ENCODE measurements at regions not wholly inside any gene's neighbourhood (a gene's known extent, or its start where the extent isn't known, plus 50 kb on each side); places are given as distances from the start of the nearest gene placed in this dataset.

DNA sequence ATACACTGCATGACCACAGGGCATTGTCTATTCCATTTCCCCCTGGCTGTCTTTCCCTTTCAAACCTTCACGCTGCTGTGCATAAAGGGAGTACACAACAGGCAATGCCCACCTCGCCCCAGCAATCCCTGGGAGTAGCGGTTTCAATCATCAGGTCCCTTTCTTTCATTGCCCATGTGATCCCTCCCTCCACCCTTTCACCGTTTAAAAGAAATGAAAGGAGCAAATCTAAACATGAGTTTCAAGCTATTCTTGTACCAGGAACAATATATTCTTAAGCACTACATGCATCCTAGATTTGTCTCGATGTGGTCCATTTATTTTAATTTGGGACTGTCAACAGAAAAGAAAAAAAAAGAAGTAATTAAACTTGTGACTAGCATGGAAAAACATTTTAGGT, 123.4 kb upstream of the ARGLU1 start:
- Histone ChIP-seq H3K4me3 (replicated peaks in 1 of 3; ENCODE audit: insufficient read depth in 1 of 3, low read depth in 1 of 3, low read length in 3 of 3) (no peak overlapping the region), H3K4me1 (ENCODE audit: control insufficient read depth, extremely low read depth, insufficient read depth, low read length) (peaks cover 4% of the 10 kb centered on the region), H3K79me2 (ENCODE audit: control insufficient read depth, insufficient read depth, low read length) (no peaks in the 10 kb centered on the region), H4K20me1 (replicated peaks; ENCODE audit: control insufficient read depth, extremely low read depth, insufficient read depth, low read length) (no peaks in the 10 kb centered on the region), H3K9me1 (replicated peaks; ENCODE audit: control insufficient read depth, extremely low read depth, insufficient read depth, low read length) (no peaks in the 10 kb centered on the region), H3K27me3 (ENCODE audit: control insufficient read depth in 2 of 2, insufficient read depth in 2 of 2, low read length in 2 of 2) (no peaks in the 10 kb centered on the region), H3K9ac (replicated peaks; ENCODE audit: extremely low read depth, insufficient read depth, low read length) (no peak overlapping the region), H3K9me3 (replicated peaks; ENCODE audit: control insufficient read depth, insufficient read depth, low read length) (no peaks in the 10 kb centered on the region), H3K27ac (ENCODE audit: insufficient read depth, low read depth, low read length) (no peak overlapping the region), H3K36me3 (ENCODE audit: control insufficient read depth in 2 of 2, extremely low read depth in 1 of 2, insufficient read depth in 2 of 2, low read length in 2 of 2) (no peaks in the 10 kb centered on the region), H3K4me2 (ENCODE audit: insufficient read depth, low read length) (no peak overlapping the region), H2AFZ (ENCODE audit: low read depth, low read length) (peak overlapping the region; percentile 24)
- intact Hi-C loops (cut with micrococcal nuclease): no loop called here
- CTCF ChIA-PET: no interaction called here
- dilution Hi-C loops (cut with MboI; ENCODE audit: extremely low pct_ligation_motif_present, low sequenced_read_pairs): no loop called here
- BruUV-seq (replicated peaks): TSS peak; percentile 63
- peak; percentile 26 for FAIRE-seq
- TF ChIP-seq FOS (IDR thresholded peaks at IDR 0.05; ENCODE audit: borderline replicate concordance, insufficient read depth, low read length) (no peak), JUN (IDR thresholded peaks at IDR 0.05; ENCODE audit: borderline replicate concordance, insufficient read depth, insufficient read length, low read depth) (no peak), CTCF (IDR thresholded peaks at IDR 0.05; ENCODE audit: extremely low read depth in 1 of 2, insufficient read depth in 1 of 2, low read depth in 1 of 2, low read length in 2 of 2) (no peak), EZH2 (IDR thresholded peaks at IDR 0.05; ENCODE audit: borderline replicate concordance, low read depth, low read length, severe bottlenecking) (no peak), POLR2AphosphoS5 (IDR thresholded peaks at IDR 0.05; ENCODE audit: insufficient read depth, low read depth, low read length) (no peak), MYC (IDR thresholded peaks at IDR 0.05; ENCODE audit: low read depth, low read length) (no peak), MAX (IDR thresholded peaks at IDR 0.05; ENCODE audit: insufficient read depth, insufficient read length) (no peak), POLR2A (IDR thresholded peaks at IDR 0.05; ENCODE audit: low read depth, low read length) (no peak), GATA2 (IDR thresholded peaks at IDR 0.05; ENCODE audit: insufficient read depth, insufficient read length, low read depth, low read length) (no peak)
- POLR2A ChIA-PET: no interaction called here
- no peak for DNase-seq (ENCODE audit: low read depth, low spot score)
